EH (cell line): ENCODE measurements at regions not wholly inside any gene's neighbourhood (a gene's known extent, or its start where the extent isn't known, plus 50 kb on each side); places are given as distances from the start of the nearest gene placed in this dataset.
"Not testable (repeated sequence)": the region's sequence is repeated elsewhere in the genome, so short reads cannot be mapped to it uniquely, and the experiment has no call there.

Experiments used
- DNase-seq: peaks from one replicate; pipeline ENCODE4 v3.0.0-alpha.2; 2015; ENCODE audit warnings: low read depth

DNA sequence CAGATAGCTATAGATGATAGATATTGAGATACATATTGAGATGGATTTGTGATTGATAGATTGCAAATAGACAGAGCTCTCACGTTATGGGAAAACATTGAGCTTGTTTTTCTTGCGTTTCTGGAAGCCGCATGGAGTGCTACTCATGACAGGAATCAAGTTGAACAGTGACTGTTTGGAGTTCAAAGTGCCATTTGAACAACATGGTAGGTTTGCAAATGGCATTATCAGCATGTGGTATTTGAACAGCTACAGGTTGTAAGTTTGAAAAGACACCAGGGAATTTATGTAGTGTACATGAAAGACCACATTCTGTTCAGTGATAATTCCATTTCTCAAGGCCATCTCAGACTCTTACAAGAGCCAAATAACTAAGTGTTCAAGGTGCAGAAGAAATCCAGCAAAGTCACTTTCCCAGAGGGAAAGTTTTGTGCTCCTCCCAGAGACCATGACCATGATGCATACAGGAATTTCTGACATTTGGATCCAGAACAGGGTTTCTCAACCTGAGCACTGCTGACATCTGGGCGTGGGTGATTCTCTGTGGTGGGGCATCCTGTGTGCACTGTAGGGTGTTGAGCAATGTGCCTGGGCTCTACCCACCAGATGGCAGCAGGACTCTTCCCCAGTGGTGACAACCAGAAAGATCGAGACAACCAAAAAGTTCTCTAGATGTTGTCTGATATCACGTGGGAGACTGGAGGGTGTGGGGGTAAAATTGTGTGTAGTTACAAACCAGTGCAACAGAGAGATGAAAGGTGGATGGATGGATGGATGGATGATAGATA lies 399.1 kb upstream of the AMELY start:
- DNase-seq = peak; percentile 29

DNA sequence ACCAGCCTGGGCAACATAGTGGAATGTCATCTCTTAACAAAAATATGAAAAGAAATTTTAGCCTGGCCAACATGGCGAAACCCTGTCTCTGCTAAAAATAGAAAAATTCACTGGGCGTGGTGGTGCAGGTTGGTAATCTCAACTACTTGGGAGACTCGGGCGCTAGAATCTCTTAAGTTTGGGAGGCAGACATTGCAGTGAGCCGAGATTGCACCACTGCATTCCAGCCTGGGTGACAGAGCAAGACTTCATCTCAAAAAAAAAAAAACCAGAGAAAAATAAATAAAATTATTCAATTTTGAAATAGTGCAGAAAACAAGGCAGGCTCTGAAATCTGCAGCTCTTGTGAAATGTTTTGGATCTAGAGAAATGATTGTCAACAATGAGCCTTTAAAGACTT lies 397.3 kb upstream of the AMELY start:
- peak; percentile 12 for DNase-seq

DNA sequence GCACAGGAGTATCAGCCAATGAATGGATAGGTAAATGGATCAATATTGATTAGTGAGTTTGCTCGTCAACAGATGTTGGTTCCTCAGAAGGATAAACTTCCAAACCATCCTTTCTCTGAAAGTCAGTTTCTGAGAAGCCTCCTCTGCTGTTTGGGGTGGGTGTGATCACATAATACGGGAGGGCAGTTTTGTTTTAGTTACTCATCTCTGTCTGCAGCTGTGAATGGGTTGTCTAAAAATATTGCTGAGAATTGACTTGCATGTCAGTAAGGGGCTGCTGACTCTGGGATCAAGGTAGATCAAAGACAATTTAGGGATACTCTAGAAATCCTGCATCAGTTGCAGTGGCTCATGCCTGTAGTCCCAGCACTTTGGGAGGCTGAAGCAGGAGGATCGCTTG lies 390.8 kb upstream of the AMELY start:
- no peak for DNase-seq

DNA sequence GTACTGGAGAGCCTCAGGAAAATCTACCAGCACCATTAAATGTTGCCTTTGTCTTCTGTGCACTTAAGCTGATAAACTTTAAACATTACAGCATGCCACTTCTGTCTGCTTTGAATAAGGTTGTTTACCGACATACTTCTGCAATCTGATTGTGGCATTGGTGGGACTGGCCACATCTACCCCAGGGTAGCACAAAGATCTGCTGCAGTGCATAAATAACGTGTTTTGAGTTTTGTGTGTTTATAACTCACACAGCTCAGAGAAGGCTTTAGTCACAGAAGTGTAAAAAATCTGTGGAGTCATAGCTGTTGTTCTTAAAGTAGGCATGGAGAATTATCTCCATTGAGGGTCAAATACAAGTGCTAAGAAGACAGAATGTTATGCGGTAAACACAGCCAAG lies 388.4 kb upstream of the AMELY start:
- no peak for DNase-seq

DNA sequence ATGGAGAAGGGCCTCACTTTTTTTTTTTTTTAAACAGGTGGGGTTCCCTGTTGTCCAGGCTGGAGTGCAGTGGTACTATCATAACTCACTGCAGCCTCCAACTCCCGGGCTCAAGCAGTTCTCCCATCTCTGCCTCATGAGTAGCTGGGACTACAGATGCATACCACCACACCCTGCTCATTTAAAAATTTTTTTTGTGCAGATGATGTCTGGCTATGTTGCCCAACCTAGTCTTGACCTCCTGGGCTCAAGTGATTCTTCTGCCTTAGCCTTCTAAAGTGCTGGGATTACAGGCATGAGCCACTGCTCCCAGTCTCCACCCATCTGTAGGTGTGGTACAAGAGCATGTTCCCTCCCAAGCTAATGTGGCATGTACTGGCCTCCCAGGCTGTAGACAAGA lies 380.6 kb upstream of the AMELY start:
- no peak for DNase-seq

DNA sequence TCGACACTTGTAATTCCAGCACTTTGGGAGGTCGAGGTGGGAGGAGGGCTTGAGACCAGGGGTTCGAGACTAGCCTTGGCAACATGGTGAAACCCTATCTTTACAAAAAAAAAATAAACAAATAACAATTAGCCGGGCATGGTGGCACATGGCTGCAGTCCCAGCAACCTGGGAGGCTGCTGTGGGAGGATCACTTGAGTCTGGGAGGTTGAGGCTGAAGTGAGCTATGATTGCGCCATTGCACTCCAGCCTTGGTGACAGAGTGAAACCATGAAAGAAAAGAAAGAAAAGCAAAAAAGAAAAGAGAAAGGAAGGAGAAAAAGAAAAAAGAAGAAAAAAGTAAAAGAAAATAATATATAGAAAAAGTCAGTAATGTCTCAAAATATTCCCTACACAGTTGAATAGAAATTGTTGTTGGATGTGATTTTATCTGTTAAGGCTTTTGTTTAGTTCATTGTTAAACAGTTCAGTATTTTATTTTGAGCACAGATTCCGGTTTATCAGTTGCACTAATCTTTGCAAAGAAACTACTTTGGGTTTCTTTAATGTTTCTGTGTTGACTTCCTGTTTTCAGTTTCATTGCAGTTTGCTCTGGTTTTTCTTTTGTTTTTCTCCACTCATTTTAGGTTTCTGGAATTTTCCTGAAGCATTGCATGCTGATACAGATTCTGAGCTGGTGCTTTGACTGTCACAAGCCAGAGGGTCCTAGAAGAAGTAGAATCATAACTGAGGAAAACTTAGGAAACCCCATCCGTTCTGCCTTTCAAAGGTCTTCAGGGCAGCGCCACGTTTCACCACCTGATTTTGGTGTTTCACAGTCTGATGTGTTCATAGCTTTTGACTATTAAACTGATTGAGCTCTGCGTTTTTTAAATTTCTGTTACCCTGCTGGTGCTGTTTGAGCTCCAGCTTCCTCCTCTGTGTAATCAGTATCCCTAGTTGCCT lies 378.6 kb upstream of the AMELY start:
- DNase-seq = no peak

DNA sequence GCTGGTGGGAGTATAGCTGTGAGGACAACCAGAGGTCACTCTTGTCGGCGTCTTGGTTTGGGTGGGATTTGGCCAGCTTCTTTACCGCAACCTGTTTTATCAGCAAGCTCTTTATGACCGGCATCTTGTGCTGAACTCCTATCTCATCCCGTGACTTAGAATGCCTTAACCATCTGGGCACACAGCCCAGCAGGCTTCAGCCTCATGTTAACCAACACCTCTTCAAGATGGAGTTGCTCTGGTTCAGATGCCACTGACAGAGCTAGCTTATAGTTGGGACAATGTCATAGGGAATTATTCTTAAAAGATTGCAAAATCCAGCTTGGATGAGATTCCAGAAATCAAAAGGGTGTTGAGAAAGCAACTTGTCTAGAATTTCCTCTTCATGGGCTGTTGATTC lies 377.1 kb upstream of the AMELY start:
- no peak for DNase-seq

DNA sequence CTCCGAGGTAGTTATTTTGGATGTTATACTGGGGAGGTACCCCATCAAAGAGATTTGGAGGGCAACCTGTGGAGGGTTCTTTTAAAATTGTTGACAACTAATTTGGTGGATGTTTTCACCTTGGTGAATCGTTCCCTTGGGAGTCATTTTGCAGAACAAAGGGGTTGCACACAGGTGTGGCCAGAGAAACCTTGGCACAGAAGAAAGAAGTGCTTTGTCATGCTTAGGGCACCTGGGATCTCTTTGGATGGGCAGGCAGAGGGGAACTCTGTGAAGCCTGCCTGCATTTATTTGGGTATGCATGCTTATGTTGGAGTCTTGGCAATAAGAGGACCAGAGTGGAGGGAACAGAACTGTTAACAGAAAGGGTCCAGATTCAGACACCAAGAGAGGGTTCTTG lies 376.4 kb upstream of the AMELY start:
- DNase-seq = not testable (repeated sequence)

DNA sequence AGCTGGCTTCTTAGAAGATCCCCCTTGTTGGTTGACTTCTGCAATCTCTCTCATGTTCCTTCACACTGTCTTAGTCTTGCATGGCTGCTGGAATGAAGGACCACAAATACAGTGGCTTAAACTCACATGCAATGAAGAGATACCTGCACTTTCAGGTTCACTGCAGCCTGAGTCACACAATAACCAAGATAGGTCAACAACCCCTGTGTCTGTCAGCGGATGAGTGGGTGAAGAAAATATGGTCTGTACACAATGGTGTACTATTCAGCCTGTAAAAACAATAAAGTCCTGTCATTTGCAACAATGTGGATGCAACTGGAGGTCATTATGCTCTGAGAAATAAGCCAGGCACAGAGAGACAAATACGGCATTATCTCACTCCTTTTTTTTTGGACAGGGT lies 373.8 kb upstream of the AMELY start:
- DNase-seq = no peak

DNA sequence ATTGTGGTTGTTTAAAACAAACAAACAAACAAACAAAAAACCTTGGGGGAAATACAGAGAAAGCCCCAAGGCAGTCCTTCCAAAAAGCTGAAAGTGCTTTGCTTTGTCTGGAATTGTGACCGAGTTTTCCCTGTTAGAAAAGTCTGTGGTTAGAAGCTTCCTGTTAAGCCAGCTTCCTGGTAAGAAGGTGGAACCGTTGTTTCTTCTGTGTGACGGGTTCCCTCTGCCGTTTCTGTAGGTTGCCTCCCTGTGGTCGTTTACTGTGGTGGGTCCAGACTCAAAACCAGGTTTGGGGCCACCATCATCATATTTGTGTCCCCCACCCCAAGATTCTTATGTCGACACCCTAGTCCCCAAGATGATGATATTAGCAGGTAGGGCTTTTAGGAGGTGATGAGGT lies 371.4 kb upstream of the AMELY start:
- no peak for DNase-seq

DNA sequence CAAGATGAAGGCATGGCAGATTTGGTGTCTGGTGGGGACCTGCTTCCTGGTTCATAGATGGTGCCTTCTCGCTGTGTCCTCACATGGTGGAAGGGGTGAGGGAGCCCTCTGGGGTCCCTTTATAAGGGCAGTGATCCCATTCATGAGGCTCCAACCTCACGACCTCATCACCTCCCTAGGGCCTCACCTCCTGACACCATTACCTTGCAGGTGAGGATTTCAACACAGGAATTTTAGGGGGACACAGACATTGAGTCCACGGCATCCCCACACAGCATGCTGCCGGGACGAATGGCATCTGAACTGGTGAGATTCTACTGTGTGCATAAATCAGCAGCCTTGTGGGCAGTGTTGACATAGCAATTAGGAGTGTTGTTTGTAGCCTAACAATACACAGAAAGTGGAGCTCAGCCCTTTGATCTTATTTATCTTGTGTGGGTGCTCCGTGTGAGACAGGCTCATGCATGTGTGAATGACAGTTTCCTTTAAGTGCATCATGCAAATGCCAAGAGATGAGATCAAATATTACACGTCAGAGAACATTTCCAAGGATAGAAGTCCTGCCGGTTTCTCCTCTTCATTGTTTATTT lies 368.7 kb upstream of the AMELY start:
- DNase-seq = not testable (repeated sequence)

DNA sequence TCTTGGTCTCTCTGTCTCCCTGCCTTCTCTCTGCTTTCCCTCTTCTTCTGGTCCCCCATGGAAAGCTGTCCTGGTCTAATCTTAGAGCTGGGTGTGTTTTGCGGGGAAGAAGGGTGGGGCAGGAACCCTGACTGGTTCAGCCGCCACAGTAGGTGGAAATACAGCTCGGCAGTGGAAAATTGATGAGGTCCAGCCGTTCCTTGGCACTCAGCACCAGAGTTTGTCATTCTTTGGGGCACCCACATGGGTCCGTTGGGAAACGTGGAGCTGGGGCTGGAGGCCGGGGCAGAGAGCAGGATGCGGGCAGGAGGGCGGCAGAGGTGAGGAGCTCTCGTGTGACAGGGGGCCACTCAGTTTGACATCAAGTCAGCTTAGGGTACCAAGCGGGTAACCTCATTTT lies 364.2 kb upstream of the AMELY start:
- DNase-seq = peak; percentile 31

DNA sequence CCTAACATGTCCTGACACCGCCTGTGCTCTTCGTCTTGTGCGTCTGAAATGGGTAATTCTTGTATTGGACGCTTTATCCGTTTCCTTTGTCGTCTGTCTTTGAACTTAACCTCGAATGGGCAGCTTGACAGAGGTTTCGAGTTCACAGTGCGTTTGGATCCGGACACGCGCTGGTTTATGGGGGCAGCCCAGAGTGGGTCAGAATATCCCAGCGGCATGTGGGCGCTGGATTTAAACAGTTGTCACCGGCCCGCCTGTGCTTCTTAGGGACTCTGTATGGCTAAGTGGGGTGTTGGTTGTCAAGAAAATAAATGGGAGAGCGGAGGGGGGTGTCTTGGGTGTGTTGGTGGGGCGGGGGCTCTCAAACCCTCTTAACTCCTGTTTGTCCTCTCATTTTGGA lies 363.5 kb upstream of the AMELY start:
- DNase-seq = peak; percentile 13

DNA sequence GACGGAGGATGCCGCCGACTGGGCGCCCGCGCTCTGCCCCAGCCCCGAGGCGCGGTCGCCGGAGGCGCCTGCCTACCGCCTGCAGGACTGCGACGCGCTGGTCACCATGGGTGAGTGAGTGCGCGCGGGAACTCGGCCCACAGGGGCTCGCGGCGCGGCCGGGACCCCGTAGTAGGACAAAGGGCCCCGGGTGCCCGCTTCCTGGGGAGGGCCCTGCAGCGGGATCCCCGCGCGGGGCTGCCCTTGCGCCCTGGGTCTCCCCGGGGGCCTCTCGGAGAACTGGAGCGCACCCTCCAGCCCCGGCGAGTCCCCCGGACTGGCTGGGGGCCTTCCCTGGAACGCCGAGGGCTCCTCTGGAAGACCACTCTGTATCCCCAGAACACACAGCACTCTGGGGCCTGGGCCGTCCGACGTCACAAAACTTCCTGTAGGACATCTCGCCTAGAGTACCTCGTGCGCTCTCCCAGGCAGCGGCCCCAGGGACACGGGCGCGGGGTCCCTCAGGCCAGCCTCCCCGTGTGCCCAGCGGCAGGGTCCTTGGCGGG lies 362.9 kb upstream of the AMELY start:
- DNase-seq = peak; percentile 35

DNA sequence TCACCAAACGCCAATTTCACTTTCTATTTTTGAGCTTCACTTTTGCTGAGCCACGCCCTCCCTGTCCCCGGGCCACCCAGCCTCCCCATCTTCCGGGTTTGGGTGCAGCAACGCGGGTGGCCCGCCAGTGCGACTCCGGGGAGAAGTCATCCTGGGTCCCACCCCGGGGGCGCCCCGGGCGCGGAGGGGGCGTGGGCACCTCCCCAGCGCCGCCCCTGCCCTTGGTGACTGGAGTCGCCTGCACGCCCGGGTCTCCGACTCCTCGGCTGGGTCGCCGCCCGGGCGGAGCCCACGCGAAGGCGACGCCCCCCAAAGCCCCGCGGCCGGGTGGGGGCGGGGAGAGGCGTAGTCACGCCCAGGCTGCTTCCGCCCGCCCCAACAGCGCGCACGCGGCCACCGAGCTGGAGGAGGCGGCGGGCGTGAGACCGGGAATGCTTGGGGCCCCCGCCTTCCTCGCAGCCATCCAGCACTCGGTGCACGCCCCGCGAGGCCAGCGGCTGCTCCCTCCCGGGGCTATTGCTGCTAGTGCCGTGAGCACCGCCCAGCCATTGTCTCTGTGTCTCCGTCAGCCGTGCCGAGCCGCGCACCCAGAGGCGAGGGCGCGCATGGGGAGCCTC lies 362.1 kb upstream of the AMELY start:
- DNase-seq = peak; percentile 82

DNA sequence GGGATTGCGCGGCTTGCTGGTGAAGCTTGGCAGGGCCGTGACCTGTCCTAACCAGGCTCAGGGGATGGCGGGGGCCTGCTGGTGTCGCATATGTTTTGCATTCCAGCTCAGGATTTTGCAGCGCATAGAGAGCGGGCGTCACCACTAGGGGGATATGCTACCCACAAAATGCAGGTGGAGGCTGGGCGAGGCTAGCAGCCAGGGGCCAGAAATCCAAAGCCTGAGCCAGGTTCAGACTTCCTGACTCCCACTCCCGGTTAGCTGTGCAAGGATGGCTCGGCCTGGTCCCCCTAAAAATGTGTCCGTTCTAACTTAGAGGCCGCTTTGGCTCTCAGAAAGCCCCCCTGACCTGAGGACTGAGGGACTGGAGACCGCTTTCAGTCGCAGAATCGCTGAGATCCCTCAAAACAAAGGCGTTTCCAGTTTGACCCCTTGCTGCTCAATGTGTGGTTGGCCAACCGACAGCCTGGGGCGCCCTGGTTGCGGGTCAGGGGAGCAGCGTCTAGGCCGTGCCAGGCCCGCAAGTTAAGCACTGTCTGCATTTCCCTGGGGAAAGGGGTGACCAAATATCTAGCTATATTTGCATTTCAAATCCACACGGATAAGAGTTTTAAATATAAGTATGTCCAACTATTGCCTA lies 361.1 kb upstream of the AMELY start:
- peak; percentile 54 for DNase-seq

DNA sequence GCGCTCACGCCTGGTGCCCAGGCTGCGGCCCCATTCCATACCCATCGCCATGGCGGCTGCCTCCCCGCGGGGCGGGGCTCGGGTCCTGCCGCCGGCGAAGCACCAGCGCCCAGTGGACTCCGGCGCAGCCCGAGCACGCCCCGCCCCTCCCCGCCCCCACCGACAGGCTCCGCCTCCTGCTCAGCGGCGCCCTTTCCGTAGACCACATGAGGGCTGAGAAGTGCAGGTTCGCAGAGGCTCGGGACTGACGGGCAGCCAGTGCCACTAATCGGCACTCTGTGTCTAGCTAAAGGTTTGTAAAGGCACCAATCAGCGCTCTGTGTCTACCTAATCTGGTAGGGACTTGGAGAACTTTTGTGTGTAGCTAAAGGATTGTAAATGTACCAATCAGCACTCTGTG lies 352.2 kb upstream of the AMELY start:
- no peak for DNase-seq

DNA sequence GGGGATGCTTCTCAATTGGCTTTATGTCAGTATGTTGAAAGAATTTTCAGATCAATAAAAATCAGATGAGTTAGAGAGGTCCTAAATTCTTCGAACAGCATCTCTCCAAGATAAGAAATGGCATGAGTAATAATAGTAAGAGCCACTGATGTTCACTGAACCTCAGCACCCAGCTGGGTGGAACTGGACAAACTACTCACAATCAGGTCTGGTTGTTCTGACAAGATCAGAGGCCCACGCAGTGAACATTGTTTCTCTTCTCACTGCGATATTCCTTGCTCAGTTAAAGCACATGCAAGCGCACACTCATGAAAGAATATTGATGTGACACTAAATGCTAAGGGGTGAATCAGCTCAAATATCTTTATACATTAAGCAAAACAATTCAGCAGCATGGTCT lies 351.0 kb upstream of the AMELY start:
- no peak for DNase-seq

DNA sequence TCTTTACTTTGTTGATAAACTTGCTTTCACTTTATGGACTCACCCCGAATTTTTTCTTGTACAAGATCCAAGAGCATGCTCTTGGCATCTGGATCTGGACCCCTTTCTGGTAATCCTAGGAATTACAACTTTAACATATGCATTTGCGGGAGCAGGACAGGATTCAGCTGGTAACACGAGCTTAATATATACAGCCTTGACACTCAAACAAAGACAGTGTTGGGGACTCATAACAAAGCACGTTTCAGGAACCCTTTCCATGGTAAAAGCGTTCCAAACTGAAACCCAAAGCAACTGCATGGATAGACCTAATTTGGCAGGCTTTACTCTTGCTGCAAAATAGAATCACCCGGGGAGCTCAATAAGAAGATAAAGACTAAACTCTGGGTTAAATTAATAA lies 349.7 kb upstream of the AMELY start:
- DNase-seq = no peak

DNA sequence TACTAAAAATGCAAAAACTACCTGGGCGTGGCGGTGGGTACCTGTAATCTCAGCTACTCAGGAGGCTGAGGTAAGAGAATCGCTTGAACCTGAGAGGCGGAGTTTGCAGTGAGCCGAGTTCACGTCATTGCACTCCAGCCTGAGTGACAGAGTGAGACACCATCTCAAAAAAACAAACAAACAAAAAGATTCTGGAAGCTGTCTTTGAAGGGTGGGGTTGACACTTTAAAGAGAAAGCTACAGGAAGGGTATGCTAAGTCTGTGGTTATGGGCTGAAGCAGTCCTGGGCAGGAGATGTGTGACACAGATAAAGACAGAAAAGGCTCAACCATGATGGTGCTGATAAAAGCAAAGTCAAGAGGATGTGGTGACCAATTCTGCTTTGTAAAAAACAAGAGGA lies 328.5 kb upstream of the AMELY start:
- no peak for DNase-seq

DNA sequence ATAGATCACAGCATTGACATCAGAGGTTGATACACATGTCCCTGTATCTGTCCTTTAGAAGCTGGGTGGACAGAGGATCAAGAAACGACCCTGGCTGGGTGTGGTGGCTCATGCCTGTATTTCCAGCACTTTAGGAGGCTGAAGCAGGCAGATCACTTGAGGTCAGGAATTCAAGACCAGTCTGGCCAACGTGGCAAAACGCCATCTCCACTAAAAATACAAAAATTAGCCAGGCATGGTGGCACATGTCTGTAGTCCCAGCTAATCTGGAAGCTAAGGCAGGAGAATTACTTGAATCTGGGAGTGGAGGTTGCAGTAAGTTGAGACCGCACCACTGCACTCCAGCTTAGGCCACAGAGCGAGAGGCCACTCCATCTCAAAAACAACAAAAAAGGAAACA lies 300.4 kb upstream of the AMELY start:
- no peak for DNase-seq

DNA sequence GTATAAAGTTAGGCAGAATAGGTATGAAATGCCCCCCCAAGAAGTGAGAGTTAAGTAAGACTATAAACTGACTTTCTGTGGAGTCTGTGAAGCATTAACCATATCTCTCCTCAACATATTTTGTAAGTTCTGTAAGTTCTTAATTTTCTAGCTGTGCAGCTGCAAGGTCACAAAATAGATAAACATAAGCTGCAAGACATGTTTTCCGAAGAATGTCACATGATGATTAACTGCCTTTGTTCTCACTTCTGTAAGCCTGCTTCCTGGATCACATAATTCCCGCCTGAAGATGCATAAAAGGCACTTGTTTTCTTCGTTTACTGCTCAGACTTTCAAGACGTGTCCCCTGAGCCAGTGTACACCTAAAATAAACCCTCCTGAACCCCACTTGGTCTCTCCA lies 292.9 kb upstream of the AMELY start:
- no peak for DNase-seq
